HG02642 (cell line): ENCODE measurements at regions not wholly inside any gene's neighbourhood (a gene's known extent, or its start where the extent isn't known, plus 50 kb on each side); places are given as distances from the start of the nearest gene placed in this dataset.
"Not testable (repeated sequence)": the region's sequence is repeated elsewhere in the genome, so short reads cannot be mapped to it uniquely, and the experiment has no call there.

Source experiments
- ATAC-seq: cut with Tn5 transposase; IDR thresholded peaks from one replicate; pipeline ENCODE4 v1.9.1; 2021; ENCODE audit warnings: mild to moderate bottlenecking; ENCODE audit not compliant: unreplicated experiment, poor library complexity

GRCh38 chr10:78096486-78096885 is 62.8 kb downstream of the RPS24 start:
- ATAC-seq, result not testable (repeated sequence)

DNA sequence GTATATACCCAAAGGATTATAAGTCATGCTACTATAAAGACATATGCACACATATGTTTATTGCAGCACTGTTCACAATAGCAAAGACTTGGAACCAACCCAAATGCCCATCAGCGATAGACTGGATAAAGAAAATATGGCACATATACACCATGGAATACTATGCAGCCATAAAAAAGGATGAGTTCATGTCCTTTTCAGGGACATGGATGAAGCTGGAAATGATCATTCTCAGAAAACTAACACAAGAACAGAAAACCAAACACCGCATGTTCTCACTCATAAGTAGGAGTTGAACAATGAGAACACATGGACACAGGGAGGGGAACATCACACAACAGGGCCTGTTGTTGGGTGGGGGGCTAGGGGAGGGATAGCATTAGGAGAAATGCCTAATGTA is 68.9 kb downstream of the RPS24 start:
- ATAC-seq, result not testable (repeated sequence)

GRCh38 chr10:78109210-78109609 is 75.5 kb downstream of the RPS24 start:
- ATAC-seq, result no peak

- no peak for ATAC-seq
These were observed 81.6 kb downstream of the RPS24 start for GRCh38 chr10:78115135-78115853.

DNA sequence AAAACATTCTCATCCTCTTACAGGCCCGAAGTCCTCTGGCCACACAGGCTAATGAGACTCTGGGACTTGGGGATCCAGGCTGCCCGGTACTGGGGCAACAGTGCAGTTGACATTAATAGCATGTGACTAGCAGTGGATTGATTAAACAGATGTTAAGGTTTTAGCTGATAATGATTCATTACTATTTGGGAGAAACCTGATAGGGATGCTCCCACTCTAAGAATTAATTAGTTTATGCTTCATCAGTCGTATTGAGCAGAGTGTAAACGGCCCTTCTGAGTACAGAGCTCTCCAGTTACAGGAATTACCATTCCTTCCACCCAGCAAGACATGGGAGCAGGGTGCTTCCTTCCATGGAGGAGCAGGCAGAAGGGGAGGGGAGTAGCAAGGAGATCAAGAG is 82.7 kb downstream of the RPS24 start:
- ATAC-seq, result no peak

- no peak for ATAC-seq
These were observed 84.9 kb downstream of the RPS24 start for GRCh38 chr10:78118591-78118990.

DNA sequence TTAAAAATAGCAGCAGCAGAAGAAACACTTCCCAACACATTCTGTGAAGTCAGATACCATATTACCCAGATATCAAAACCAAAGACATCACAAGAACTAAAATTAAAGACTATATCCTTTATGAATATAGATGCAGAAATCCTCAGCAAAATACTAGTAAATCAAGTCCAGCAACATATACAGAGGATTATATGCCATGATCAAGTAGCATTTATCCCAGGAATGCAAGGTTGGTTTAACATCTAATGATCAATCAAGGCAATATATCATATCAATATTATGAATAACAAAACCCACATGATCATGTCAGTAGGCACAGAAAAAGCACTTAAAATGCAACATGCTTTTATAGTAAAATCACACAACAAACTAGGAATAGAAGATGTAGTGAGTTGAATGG is 88.1 kb downstream of the RPS24 start:
- ATAC-seq, result no peak

- no peak for ATAC-seq
These were observed 90.5 kb downstream of the RPS24 start for GRCh38 chr10:78124167-78124566.

DNA sequence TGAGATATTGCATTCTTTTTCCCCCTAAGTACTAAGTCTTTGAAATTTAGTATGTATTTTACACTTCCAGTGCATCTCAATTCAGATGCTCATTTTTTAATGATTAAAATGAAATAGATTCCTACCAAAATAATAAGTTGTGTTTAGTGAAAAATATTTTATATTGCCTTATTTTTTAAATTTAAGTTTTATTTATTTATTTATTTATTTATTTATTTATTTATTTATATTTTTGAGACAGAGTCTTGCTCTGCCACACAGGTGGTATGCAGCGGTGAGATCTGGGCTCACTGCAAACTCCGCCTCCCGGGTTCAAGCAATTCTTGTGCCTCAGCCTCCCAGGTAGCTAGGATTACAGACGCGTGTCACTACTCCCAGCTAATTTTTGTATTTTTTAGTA is 95.5 kb downstream of the RPS24 start:
- ATAC-seq, result no peak

GRCh38 chr10:78130966-78131710 is 97.5 kb downstream of the RPS24 start:
- no peak for ATAC-seq

GRCh38 chr10:78134773-78135306 is 101.2 kb downstream of the RPS24 start:
- no peak for ATAC-seq

- ATAC-seq, result no peak
These were observed 103.5 kb downstream of the RPS24 start for GRCh38 chr10:78137147-78137546.

- ATAC-seq, result no peak
These were observed 105.7 kb downstream of the RPS24 start for GRCh38 chr10:78139341-78139740.

GRCh38 chr10:78140066-78140630 is 106.5 kb downstream of the RPS24 start:
- ATAC-seq, result no peak

DNA sequence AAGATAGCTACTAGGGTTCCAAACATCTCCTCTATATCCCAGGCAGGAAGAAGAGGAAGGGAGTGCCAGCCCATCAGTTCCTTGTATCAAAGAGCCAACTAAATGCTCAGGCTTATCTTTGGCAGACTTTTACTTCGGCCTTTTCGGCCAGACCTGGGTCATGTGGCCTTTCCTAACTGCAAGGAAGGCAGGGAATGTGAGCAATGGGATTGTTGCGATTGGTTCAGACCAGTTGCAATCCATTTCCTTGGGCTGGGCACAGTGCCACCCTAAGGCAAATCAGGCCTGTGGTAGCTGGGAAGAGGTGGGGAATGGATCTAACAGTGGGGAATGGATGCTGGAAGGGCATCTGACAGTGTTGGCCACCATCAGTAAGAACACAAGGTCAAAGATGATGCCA is 109.9 kb downstream of the RPS24 start:
- no peak for ATAC-seq

- no peak for ATAC-seq
These were observed 112.5 kb downstream of the RPS24 start for GRCh38 chr10:78146200-78146599.

- no peak for ATAC-seq
These were observed 113.5 kb downstream of the RPS24 start for GRCh38 chr10:78147202-78147601.

DNA sequence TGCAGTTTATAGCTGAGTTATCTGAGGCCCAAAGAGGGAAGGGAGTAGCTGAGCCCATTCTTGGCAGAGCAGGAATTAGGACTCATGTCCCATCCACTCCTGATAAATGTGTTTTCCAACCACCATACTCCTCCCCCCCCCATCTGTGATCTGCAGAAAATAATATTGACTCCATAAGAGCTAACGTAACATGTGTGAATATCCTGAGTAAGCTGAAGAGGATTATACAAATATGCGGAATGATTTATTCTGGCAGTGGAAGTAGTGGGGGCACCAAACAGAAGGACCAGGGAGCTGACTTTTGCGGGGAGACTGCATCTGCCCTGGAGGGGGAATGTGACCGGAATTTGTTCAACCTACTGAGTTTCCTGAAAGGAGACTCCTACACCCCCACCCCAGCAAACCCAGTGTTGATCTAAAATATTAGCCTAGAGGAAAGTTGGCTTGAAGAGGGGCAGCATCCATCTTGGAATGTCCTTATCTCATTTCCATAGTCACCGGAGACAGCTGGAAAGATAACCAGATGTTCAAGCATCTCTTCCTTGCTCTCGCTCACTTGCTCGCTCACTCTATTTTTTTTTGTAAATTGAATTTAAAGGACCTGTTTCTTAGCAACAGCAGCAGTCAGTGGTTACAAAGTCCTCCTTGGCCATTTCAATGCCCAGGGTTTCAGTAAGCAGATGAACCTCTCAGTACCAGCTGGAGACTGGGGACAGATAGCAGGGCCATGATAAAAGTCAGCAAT is 114.7 kb downstream of the RPS24 start:
- no peak for ATAC-seq

DNA sequence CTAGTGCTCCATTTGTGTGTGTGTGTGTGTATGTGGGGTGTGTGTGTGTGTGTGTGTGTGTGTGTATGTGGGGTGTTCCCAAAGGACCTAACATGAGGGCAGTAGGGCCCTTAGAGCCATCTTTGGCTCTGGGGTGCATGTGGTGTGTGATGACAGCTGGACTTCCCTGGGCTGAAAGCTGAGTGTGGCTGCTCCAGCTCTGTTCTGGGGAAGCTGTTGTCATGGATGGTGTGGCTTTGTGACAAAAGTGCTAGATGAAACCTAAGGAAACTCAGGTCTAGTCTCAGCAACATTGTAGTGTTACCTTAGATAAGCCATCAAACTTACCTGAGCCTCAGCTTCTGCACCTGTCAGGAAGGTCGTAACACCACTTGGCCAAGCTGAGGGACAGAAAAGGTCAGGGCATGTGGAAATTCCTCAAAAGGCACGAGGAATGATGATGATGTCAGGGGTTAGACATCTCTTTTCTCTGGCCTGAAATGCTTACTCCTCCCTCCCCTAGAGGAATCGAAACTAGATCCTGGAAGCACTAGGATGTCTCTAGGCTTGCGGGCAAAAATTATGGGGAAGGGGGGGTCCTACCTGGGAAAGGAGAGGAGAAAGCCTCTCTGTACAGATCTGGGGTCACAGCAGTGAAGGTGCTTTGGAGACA is 115.4 kb downstream of the RPS24 start:
- no peak for ATAC-seq

GRCh38 chr10:78150756-78151155 is 117.1 kb downstream of the RPS24 start:
- ATAC-seq, result no peak
